ENCODE measurements at regions not wholly inside any gene's neighbourhood (a gene's known extent, or its start where the extent isn't known, plus 50 kb on each side); places are given as distances from the start of the nearest gene placed in this dataset.

DNA sequence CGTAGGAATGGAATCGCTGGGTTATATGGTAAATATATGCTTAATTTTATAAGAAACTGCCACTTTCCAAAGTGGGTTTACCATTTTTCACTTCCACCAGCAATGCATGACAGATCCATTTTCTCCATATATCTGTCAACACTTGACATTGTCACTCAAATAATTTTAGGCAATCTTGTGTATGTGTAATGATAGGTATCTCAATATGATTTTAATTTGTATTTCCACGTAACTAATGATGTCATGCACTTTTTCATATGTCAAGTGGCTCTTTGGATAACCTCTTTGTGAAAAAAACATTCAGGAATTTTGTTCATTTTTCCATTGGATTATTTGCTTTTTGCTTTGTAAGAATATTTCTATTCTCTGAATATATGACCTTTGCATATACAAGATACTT is 419.9 kb downstream of the BTBD3 start:
- Histone ChIP-seq H2BK15ac (ENCODE audit: low read depth, low read length) (no peak overlapping the region), H3K23ac (ENCODE audit: insufficient read length, low read depth, low read length) (no peak overlapping the region), H3K9ac (ENCODE audit: extremely low read depth, insufficient read length, low read length) (no peak overlapping the region), H2BK12ac (ENCODE audit: insufficient read length, low read depth, low read length) (no peak overlapping the region), H3K14ac (ENCODE audit: insufficient read depth, low read length) (no peak overlapping the region), H4K20me1 (ENCODE audit: control insufficient read depth, insufficient read depth, insufficient read length) (no peaks in the 10 kb centered on the region), H3K18ac (ENCODE audit: insufficient read length, low read depth, low read length) (no peak overlapping the region), H3K4me2 (ENCODE audit: insufficient read depth, insufficient read length, low read length) (no peak overlapping the region), H3K79me2 (ENCODE audit: insufficient read depth, low read length) (no peaks in the 10 kb centered on the region), H3K56ac (ENCODE audit: insufficient read length, low read depth, low read length) (no peak overlapping the region), H3K4ac (ENCODE audit: low read depth, low read length) (no peak overlapping the region), H4K91ac (ENCODE audit: insufficient read length, low read depth, low read length) (no peak overlapping the region), H3K23me2 (ENCODE audit: insufficient read length, low read depth, low read length, poor library complexity, severe bottlenecking) (no peaks in the 10 kb centered on the region), H3T11ph (ENCODE audit: low read length) (no peak overlapping the region), H3K27me3 (ENCODE audit: insufficient read depth, low read length) (no peaks in the 10 kb centered on the region), H2BK20ac (ENCODE audit: low read depth, low read length, poor library complexity, severe bottlenecking) (no peak overlapping the region), H2AFZ (ENCODE audit: low read length) (no peak overlapping the region), H2AK5ac (ENCODE audit: insufficient read length, low read length) (no peak overlapping the region), H3K9me3 (ENCODE audit: control insufficient read depth, low read depth, low read length) (no peaks in the 10 kb centered on the region), H3K4me1 (ENCODE audit: insufficient read depth, low read length) (no peaks in the 10 kb centered on the region), H4K5ac (ENCODE audit: insufficient read length, low read depth, low read length) (no peak overlapping the region), H2BK120ac (ENCODE audit: low read depth, low read length, poor library complexity, severe bottlenecking) (no peak overlapping the region), H3K27ac (ENCODE audit: insufficient read length, low read depth, low read length) (no peak overlapping the region), H2BK5ac (ENCODE audit: insufficient read length, low read length) (no peak overlapping the region), H4K8ac (replicated peaks; ENCODE audit: insufficient read length, low read depth, low read length) (no peak overlapping the region), H3K79me1 (ENCODE audit: insufficient read depth, low read depth, low read length, poor library complexity, severe bottlenecking) (no peaks in the 10 kb centered on the region)
- no peaks in the 10 kb centered on the region; the same call in 1 of the 2 replicates for H3K27me3 Mint-ChIP-seq (ENCODE audit: low read depth)
- TF ChIP-seq, protein P1, sequence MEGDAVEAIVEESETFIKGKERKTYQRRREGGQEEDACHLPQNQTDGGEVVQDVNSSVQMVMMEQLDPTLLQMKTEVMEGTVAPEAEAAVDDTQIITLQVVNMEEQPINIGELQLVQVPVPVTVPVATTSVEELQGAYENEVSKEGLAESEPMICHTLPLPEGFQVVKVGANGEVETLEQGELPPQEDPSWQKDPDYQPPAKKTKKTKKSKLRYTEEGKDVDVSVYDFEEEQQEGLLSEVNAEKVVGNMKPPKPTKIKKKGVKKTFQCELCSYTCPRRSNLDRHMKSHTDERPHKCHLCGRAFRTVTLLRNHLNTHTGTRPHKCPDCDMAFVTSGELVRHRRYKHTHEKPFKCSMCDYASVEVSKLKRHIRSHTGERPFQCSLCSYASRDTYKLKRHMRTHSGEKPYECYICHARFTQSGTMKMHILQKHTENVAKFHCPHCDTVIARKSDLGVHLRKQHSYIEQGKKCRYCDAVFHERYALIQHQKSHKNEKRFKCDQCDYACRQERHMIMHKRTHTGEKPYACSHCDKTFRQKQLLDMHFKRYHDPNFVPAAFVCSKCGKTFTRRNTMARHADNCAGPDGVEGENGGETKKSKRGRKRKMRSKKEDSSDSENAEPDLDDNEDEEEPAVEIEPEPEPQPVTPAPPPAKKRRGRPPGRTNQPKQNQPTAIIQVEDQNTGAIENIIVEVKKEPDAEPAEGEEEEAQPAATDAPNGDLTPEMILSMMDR (conservative IDR thresholded peaks at IDR 0.05): no peak
- H3K4me1 Mint-ChIP-seq: no peaks in the 10 kb centered on the region
- no peaks in the 10 kb centered on the region for H3K36me3 Mint-ChIP-seq (ENCODE audit: insufficient read depth in 1 of 3, low read depth in 3 of 3)
- no peak for DNase-seq
- H3K4me3 Mint-ChIP-seq: no peak overlapping the region
- H3K27ac Mint-ChIP-seq: no peak overlapping the region
- WGBS (ENCODE audit: extremely low coverage, insufficient read length, low lambda C conversion rate): no CpG with 5 or more reads among the region's 3 CpGs
- no peaks in the 10 kb centered on the region for H3K9me3 Mint-ChIP-seq
